HEK293 (cell line): ENCODE measurements at regions not wholly inside any gene's neighbourhood (a gene's known extent, or its start where the extent isn't known, plus 50 kb on each side); places are given as distances from the start of the nearest gene placed in this dataset.

Experiments
- BCL11B ChIP-seq: fragments of 450-650 bp; formaldehyde crosslinking; IDR thresholded peaks from 2 replicates; pipeline ENCODE4 v1.5.1; 2016; ENCODE audit warnings: low read depth, missing biosample characterization, missing genetic modification characterization
- HOXA7 ChIP-seq: sonication (generic); formaldehyde crosslinking; IDR thresholded peaks from 2 replicates; pipeline ENCODE4 v1.8.1; 2022; ENCODE audit warnings: missing genetic modification reagents, borderline replicate concordance
- KLF10 ChIP-seq: fragments of 450-650 bp; IDR thresholded peaks from 2 replicates; pipeline ENCODE4 v1.5.1; 2018; ENCODE audit warnings: missing biosample characterization, mild to moderate bottlenecking, missing genetic modification characterization
- SETDB1 ChIP-seq: IDR thresholded peaks from one replicate; pipeline ENCODE4 v1.6.1; 2017; ENCODE audit warnings: mild to moderate bottlenecking, low read length, moderate library complexity, mixed read lengths; ENCODE audit not compliant: insufficient read length
- SP3 ChIP-seq: fragments of 450-650 bp; formaldehyde crosslinking; IDR thresholded peaks from 2 replicates; pipeline ENCODE4 v1.5.1; 2016; ENCODE audit warnings: missing biosample characterization, missing genetic modification characterization
- TRIM28 ChIP-seq: IDR thresholded peaks from 2 replicates; pipeline ENCODE4 v1.6.1; 2011; ENCODE audit warnings: low read length, control low read depth, borderline replicate concordance
- ZFP3 ChIP-seq: fragments of 450-650 bp; formaldehyde crosslinking; IDR thresholded peaks from 2 replicates; pipeline ENCODE4 v1.5.1; 2016; ENCODE audit warnings: low read depth, missing biosample characterization, missing genetic modification characterization
- ZFP37 ChIP-seq: fragments of 450-650 bp; formaldehyde crosslinking; IDR thresholded peaks from 2 replicates; pipeline ENCODE4 v1.5.1; 2016; ENCODE audit warnings: missing biosample characterization, missing genetic modification characterization
- ZNF155 ChIP-seq: fragments of 450-650 bp; formaldehyde crosslinking; IDR thresholded peaks from 2 replicates; pipeline ENCODE4 v1.5.1; 2016; ENCODE audit warnings: missing biosample characterization, missing genetic modification characterization
- ZNF16 ChIP-seq: fragments of 450-650 bp; formaldehyde crosslinking; IDR thresholded peaks from 2 replicates; pipeline ENCODE4 v1.5.1; 2016; ENCODE audit warnings: low read depth, missing biosample characterization, missing genetic modification characterization
- ZNF2 ChIP-seq: fragments of 450-650 bp; formaldehyde crosslinking; IDR thresholded peaks from 2 replicates; pipeline ENCODE4 v1.5.1; 2016; ENCODE audit warnings: missing biosample characterization, missing genetic modification characterization
- ZNF248 ChIP-seq: fragments of 450-650 bp; formaldehyde crosslinking; IDR thresholded peaks from 2 replicates; pipeline ENCODE4 v1.5.1; 2017; ENCODE audit warnings: missing biosample characterization, missing genetic modification characterization
- ZNF366 ChIP-seq: fragments of 450-650 bp; formaldehyde crosslinking; conservative IDR thresholded peaks from 2 replicates; pipeline ENCODE4 v1.5.1; 2016; ENCODE audit warnings: missing biosample characterization, missing genetic modification characterization
- ZNF394 ChIP-seq: fragments of 450-650 bp; formaldehyde crosslinking; IDR thresholded peaks from 2 replicates; pipeline ENCODE4 v1.5.1; 2016; ENCODE audit warnings: missing biosample characterization, missing genetic modification characterization, mild to moderate bottlenecking, moderate library complexity, borderline replicate concordance
- ZNF426 ChIP-seq: fragments of 450-650 bp; formaldehyde crosslinking; IDR thresholded peaks from 2 replicates; pipeline ENCODE4 v1.5.1; 2017; ENCODE audit warnings: missing biosample characterization, missing genetic modification characterization, mild to moderate bottlenecking, inconsistent platforms, moderate library complexity
- ZNF473 ChIP-seq: fragments of 450-650 bp; formaldehyde crosslinking; IDR thresholded peaks from 2 replicates; pipeline ENCODE4 v1.5.1; 2017; ENCODE audit warnings: missing biosample characterization, missing genetic modification characterization
- ZNF510 ChIP-seq: fragments of 450-650 bp; formaldehyde crosslinking; IDR thresholded peaks from 2 replicates; pipeline ENCODE4 v1.5.1; 2018; ENCODE audit warnings: mild to moderate bottlenecking, missing genetic modification characterization, missing biosample characterization; ENCODE audit not compliant: insufficient replicate concordance
- ZNF530 ChIP-seq: fragments of 450-650 bp; formaldehyde crosslinking; IDR thresholded peaks from 2 replicates; pipeline ENCODE4 v1.5.1; 2016; ENCODE audit warnings: low read depth, missing biosample characterization, missing genetic modification characterization
- ZNF549 ChIP-seq: fragments of 450-650 bp; IDR thresholded peaks from 2 replicates; pipeline ENCODE4 v1.5.1; 2018; ENCODE audit warnings: missing biosample characterization, missing genetic modification characterization, mild to moderate bottlenecking, inconsistent platforms, moderate library complexity
- ZNF558 ChIP-seq: fragments of 450-650 bp; formaldehyde crosslinking; IDR thresholded peaks from 2 replicates; pipeline ENCODE4 v1.5.1; 2016; ENCODE audit warnings: missing biosample characterization, missing genetic modification characterization
- ZNF654 ChIP-seq: fragments of 450-650 bp; formaldehyde crosslinking; IDR thresholded peaks from 2 replicates; pipeline ENCODE4 v1.5.1; 2016; ENCODE audit warnings: low read depth, missing biosample characterization, missing genetic modification characterization
- ZNF658 ChIP-seq: fragments of 450-650 bp; formaldehyde crosslinking; IDR thresholded peaks from 2 replicates; pipeline ENCODE4; 2016; ENCODE audit warnings: missing biosample characterization, missing genetic modification characterization
- ZNF670 ChIP-seq: fragments of 450-650 bp; formaldehyde crosslinking; IDR thresholded peaks from 2 replicates; pipeline ENCODE4 v1.5.1; 2016; ENCODE audit warnings: missing biosample characterization, missing genetic modification characterization, low read depth
- TF ChIP-seq, protein P1 (sequence below): fragments of 450-650 bp; formaldehyde crosslinking; IDR thresholded peaks from 2 replicates; pipeline ENCODE4 v1.5.1; 2016; ENCODE audit warnings: missing biosample characterization, missing genetic modification characterization, low read depth
- TF ChIP-seq, protein P2 (sequence below): fragments of 450-650 bp; formaldehyde crosslinking; IDR thresholded peaks from 2 replicates; pipeline ENCODE4 v1.5.1; 2016; ENCODE audit warnings: missing biosample characterization, missing genetic modification characterization
- TF ChIP-seq, protein P3 (sequence below): fragments of 450-650 bp; formaldehyde crosslinking; IDR thresholded peaks from 2 replicates; pipeline ENCODE4 v1.5.1; 2016; ENCODE audit warnings: missing biosample characterization, missing genetic modification characterization
- TF ChIP-seq, protein P4 (sequence below): sonication (generic); formaldehyde crosslinking; IDR thresholded peaks from 2 replicates; pipeline ENCODE4 v1.8.1; 2022; ENCODE audit warnings: mild to moderate bottlenecking, moderate library complexity, missing genetic modification reagents
- TF ChIP-seq, protein P5 (sequence below): fragments of 450-650 bp; formaldehyde crosslinking; IDR thresholded peaks from 2 replicates; pipeline ENCODE4 v1.5.1; 2016; ENCODE audit warnings: missing biosample characterization, missing genetic modification characterization
- TF ChIP-seq, protein P6 (sequence below): fragments of 450-650 bp; formaldehyde crosslinking; IDR thresholded peaks from 2 replicates; pipeline ENCODE4 v1.5.1; 2016; ENCODE audit warnings: missing biosample characterization, missing genetic modification characterization

DNA sequence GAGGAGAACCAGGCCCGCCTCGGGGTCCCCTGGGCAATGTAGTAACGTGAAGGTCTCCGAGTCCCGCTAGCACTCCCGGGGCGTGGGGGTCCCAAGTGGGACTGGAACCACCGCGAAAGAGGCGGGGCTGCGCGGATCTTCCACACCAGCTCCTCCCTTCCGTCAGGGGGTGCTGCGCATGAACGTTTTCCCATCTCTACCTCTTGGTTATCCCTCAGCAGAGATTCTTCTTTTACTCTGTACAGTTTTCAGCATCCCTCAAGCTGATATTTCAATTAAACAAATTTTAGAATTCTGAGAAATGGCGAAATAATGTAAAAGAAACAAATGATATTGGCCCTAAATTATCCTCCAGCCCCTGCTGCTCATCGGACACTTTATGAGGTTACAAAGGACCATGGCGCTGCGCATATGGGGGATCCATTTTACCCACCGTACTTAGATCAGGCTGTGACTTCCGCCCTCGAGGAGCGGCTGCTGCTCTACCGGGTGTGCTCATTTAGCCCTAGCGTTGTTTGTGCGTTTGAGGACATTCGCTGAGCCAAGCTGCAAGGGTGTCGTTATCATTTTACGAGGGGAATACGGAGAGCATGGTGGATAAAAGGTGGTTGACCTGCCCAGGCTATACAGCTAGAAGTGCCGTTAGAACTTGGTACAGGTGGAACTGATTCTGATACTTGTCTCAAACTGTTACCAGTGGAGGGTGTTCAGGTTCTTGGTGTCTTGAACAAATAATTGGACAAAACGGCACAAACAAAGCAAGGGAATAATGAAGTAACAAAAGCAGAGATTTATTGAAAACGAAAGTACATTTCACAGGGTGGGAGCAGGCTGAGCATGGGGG is 75.2 kb upstream of the CHD6 start (continued):
- TF ChIP-seq ZNF558 (tag by site-specific recombination): no peak
- TF ChIP-seq ZNF426 (tag by site-specific recombination): no peak
- no peak for TF ChIP-seq ZNF654 (tag by site-specific recombination)
- TF ChIP-seq, protein P1, sequence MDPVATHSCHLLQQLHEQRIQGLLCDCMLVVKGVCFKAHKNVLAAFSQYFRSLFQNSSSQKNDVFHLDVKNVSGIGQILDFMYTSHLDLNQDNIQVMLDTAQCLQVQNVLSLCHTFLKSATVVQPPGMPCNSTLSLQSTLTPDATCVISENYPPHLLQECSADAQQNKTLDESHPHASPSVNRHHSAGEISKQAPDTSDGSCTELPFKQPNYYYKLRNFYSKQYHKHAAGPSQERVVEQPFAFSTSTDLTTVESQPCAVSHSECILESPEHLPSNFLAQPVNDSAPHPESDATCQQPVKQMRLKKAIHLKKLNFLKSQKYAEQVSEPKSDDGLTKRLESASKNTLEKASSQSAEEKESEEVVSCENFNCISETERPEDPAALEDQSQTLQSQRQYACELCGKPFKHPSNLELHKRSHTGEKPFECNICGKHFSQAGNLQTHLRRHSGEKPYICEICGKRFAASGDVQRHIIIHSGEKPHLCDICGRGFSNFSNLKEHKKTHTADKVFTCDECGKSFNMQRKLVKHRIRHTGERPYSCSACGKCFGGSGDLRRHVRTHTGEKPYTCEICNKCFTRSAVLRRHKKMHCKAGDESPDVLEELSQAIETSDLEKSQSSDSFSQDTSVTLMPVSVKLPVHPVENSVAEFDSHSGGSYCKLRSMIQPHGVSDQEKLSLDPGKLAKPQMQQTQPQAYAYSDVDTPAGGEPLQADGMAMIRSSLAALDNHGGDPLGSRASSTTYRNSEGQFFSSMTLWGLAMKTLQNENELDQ (tag by site-specific recombination): no peak
- TF ChIP-seq ZNF16: no peak
- TF ChIP-seq TRIM28: peak; percentile 81
- TF ChIP-seq, protein P2, sequence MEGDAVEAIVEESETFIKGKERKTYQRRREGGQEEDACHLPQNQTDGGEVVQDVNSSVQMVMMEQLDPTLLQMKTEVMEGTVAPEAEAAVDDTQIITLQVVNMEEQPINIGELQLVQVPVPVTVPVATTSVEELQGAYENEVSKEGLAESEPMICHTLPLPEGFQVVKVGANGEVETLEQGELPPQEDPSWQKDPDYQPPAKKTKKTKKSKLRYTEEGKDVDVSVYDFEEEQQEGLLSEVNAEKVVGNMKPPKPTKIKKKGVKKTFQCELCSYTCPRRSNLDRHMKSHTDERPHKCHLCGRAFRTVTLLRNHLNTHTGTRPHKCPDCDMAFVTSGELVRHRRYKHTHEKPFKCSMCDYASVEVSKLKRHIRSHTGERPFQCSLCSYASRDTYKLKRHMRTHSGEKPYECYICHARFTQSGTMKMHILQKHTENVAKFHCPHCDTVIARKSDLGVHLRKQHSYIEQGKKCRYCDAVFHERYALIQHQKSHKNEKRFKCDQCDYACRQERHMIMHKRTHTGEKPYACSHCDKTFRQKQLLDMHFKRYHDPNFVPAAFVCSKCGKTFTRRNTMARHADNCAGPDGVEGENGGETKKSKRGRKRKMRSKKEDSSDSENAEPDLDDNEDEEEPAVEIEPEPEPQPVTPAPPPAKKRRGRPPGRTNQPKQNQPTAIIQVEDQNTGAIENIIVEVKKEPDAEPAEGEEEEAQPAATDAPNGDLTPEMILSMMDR: peak; percentile 83
- TF ChIP-seq ZNF549: no peak
- peak; percentile 9 for TF ChIP-seq ZNF510 (tag by site-specific recombination)
- TF ChIP-seq ZNF658 (tag by site-specific recombination): no peak
- TF ChIP-seq, protein P3, sequence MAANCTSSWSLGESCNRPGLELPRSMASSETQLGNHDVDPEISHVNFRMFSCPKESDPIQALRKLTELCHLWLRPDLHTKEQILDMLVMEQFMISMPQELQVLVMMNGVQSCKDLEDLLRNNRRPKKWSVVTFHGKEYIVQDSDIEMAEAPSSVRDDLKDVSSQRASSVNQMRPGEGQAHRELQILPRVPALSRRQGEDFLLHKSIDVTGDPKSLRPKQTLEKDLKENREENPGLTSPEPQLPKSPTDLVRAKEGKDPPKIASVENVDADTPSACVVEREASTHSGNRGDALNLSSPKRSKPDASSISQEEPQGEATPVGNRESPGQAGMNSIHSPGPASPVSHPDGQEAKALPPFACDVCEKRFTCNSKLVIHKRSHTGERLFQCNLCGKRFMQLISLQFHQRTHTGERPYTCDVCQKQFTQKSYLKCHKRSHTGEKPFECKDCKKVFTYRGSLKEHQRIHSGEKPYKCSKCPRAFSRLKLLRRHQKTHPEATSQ (tag by site-specific recombination): peak; percentile 47; the same call in 1 of the 2 replicates
- no peak for TF ChIP-seq ZNF530 (tag by site-specific recombination)
- TF ChIP-seq ZNF670 (tag by site-specific recombination): no peak
- TF ChIP-seq ZFP37 (tag by site-specific recombination): no peak
- no peak for TF ChIP-seq ZNF155
- TF ChIP-seq, protein P4, sequence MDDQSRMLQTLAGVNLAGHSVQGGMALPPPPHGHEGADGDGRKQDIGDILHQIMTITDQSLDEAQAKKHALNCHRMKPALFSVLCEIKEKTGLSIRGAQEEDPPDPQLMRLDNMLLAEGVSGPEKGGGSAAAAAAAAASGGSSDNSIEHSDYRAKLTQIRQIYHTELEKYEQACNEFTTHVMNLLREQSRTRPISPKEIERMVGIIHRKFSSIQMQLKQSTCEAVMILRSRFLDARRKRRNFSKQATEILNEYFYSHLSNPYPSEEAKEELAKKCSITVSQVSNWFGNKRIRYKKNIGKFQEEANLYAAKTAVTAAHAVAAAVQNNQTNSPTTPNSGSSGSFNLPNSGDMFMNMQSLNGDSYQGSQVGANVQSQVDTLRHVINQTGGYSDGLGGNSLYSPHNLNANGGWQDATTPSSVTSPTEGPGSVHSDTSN (CRISPR knock-in tag): no peak
- TF ChIP-seq, protein P5, sequence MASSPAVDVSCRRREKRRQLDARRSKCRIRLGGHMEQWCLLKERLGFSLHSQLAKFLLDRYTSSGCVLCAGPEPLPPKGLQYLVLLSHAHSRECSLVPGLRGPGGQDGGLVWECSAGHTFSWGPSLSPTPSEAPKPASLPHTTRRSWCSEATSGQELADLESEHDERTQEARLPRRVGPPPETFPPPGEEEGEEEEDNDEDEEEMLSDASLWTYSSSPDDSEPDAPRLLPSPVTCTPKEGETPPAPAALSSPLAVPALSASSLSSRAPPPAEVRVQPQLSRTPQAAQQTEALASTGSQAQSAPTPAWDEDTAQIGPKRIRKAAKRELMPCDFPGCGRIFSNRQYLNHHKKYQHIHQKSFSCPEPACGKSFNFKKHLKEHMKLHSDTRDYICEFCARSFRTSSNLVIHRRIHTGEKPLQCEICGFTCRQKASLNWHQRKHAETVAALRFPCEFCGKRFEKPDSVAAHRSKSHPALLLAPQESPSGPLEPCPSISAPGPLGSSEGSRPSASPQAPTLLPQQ (tag by site-specific recombination): peak; percentile 76
- no peak for TF ChIP-seq BCL11B
- peak; percentile 10 for TF ChIP-seq SETDB1
- TF ChIP-seq ZNF248 (tag by site-specific recombination): no peak
- no peak for TF ChIP-seq ZNF473 (tag by site-specific recombination)
- no peak for TF ChIP-seq HOXA7 (CRISPR knock-in tag)
- TF ChIP-seq, protein P6, sequence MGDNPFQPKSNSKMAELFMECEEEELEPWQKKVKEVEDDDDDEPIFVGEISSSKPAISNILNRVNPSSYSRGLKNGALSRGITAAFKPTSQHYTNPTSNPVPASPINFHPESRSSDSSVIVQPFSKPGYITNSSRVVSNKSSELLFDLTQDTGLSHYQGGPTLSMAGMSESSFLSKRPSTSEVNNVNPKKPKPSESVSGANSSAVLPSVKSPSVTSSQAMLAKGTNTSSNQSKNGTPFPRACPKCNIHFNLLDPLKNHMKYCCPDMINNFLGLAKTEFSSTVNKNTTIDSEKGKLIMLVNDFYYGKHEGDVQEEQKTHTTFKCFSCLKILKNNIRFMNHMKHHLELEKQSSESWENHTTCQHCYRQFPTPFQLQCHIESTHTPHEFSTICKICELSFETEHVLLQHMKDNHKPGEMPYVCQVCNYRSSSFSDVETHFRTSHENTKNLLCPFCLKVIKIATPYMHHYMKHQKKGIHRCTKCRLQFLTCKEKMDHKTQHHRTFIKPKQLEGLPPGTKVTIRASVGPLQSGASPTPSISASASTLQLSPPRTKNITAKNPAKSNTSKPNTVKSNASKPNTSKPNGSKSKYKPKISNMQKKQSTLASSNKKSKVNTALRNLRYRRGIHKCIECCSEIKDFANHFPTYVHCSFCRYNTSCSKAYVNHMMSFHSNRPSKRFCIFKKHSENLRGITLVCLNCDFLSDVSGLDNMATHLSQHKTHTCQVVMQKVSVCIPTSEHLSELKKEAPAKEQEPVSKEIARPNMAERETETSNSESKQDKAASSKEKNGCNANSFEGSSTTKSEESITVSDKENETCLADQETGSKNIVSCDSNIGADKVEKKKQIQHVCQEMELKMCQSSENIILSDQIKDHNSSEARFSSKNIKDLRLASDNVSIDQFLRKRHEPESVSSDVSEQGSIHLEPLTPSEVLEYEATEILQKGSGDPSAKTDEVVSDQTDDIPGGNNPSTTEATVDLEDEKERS (tag by site-specific recombination): no peak
- TF ChIP-seq ZFP3 (tag by site-specific recombination): no peak
- peak; percentile 60; the same call in 1 of the 2 replicates for TF ChIP-seq ZNF2 (tag by site-specific recombination)
- peak; percentile 70; the same call in 1 of the 2 replicates for TF ChIP-seq KLF10 (tag by site-specific recombination)
- peak; percentile 72 for TF ChIP-seq SP3
- peak; percentile 81; the same call in 1 of the 2 replicates for TF ChIP-seq ZNF394
- no peak for TF ChIP-seq ZNF366 (tag by site-specific recombination)
